RWPE2 (cell line): ENCODE measurements at regions not wholly inside any gene's neighbourhood (a gene's known extent, or its start where the extent isn't known, plus 50 kb on each side); places are given as distances from the start of the nearest gene placed in this dataset.

ENCODE experiments used
- ATAC-seq: fragments of 200-7000 bp; cut with Tn5 transposase; 3 replicates; pipeline ENCODE4 v1.9.1; 2021; ENCODE audit warnings: low read depth
- DNase-seq: peaks from one replicate; pipeline ENCODE4 v3.0.0-alpha.2; 2020; ENCODE audit warnings: low spot score
- H3K27ac ChIP-seq: fragments of 450-650 bp; 2 replicates; pipeline ENCODE4 v1.5.1; 2017; ENCODE audit warnings: mild to moderate bottlenecking; ENCODE audit not compliant: poor library complexity, severe bottlenecking
- H3K27me3 ChIP-seq: fragments of 250-450 bp; sonication (Bioruptor Pico); 2 replicates; pipeline ENCODE4 v1.5.1; 2021; ENCODE audit warnings: mild to moderate bottlenecking, moderate library complexity; ENCODE audit not compliant: insufficient read depth, poor library complexity, severe bottlenecking
- H3K36me3 ChIP-seq: fragments of 250-450 bp; sonication (Bioruptor Pico); 2 replicates; pipeline ENCODE4 v1.5.1; 2020; ENCODE audit warnings: low read depth, mild to moderate bottlenecking, moderate library complexity
- H3K4me1 ChIP-seq: fragments of 250-450 bp; sonication (Bioruptor Pico); 2 replicates; pipeline ENCODE4 v1.5.1; 2021; ENCODE audit warnings: mild to moderate bottlenecking, moderate library complexity; ENCODE audit not compliant: insufficient read depth, poor library complexity, severe bottlenecking
- H3K4me3 ChIP-seq: fragments of 250-450 bp; sonication (Bioruptor Pico); 2 replicates; pipeline ENCODE4 v1.5.1; 2021; ENCODE audit warnings: mild to moderate bottlenecking, moderate library complexity; ENCODE audit not compliant: severe bottlenecking
- H3K9me3 ChIP-seq: fragments of 250-450 bp; sonication (Bioruptor Pico); 2 replicates; pipeline ENCODE4 v1.5.1; 2021; ENCODE audit warnings: mild to moderate bottlenecking, moderate library complexity; ENCODE audit not compliant: severe bottlenecking
- CTCF ChIP-seq: fragments of 450-650 bp; IDR thresholded peaks from one replicate; pipeline ENCODE4 v1.5.1; 2017; ENCODE audit warnings: mild to moderate bottlenecking, moderate library complexity; ENCODE audit not compliant: poor library complexity, severe bottlenecking

DNA sequence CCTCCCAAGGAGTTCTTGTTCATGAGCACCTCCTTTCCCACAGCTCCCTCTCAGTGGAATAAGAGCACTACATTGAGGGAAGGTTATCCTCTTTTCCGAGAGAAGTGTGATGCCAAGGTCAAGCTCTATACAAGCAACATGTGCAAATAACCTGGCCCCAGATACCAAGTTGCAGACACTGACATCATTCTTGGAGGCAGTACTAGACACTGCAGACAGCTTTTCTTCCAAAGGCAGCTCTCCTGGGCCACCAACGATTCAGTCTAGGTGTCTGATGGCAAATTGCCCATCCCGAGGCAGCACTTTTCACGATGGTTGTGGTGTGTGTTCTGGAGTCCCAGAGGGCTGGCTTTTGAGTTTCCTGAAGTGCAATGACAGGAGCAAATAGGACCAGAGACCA lies 384.9 kb downstream of the TLL1 start:
- ATAC-seq = no peak

GRCh38 chr4:166259081-166259480 lies 386.0 kb downstream of the TLL1 start:
- DNase-seq (no peak), ATAC-seq (no peak)
- no peak for TF ChIP-seq CTCF
- no peaks in the 10 kb centered on the region for H3K9me3 ChIP-seq
- H3K27ac ChIP-seq = no peak overlapping the region
- H3K4me3 ChIP-seq = no peak overlapping the region
- no peaks in the 10 kb centered on the region for H3K36me3 ChIP-seq
- H3K27me3 ChIP-seq = no peaks in the 10 kb centered on the region
- H3K4me1 ChIP-seq = no peaks in the 10 kb centered on the region

More for the DNA sequence above, 384.9 kb downstream of the TLL1 start:
- Histone ChIP-seq H3K9me3 (no peaks in the 10 kb centered on the region), H3K36me3 (no peaks in the 10 kb centered on the region), H3K4me1 (no peaks in the 10 kb centered on the region), H3K27ac (no peak overlapping the region), H3K27me3 (no peaks in the 10 kb centered on the region), H3K4me3 (no peak overlapping the region)
- DNase-seq = no peak
- TF ChIP-seq CTCF = no peak

DNA sequence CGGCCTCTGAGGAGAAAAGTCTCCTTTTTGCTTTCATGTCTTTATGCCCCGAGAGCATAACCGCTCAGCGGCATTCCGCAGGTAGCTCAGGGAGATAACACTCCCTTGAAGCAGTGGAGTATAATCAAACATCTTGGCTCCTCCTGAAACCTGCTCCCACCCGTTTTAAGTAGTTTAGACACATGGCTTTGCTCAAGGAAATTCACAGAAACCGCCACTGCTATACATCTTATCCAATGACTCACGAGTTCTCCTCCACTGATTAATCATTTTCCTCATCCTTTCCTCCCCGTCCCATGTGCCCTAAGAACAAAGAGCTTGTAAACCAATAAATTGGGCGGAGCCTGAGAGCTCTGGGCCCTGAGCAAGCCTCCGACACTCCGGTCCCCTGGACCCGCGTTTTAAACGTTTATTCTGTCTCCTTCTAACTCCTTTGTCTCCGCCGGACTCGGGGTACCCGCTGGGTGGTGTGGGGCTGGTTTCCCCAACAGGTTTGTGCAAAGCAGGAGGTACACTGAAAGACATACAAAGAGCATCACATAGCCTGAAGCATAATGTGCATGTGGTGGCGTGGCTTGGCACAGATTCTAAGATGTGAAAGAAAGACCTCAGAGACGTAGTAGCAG lies 401.2 kb downstream of the TLL1 start:
- ATAC-seq (no peak), DNase-seq (no peak)
- Histone ChIP-seq H3K27ac (no peak overlapping the region), H3K9me3 (no peaks in the 10 kb centered on the region), H3K4me1 (no peaks in the 10 kb centered on the region), H3K36me3 (no peaks in the 10 kb centered on the region), H3K4me3 (no peak overlapping the region), H3K27me3 (no peaks in the 10 kb centered on the region)
- TF ChIP-seq CTCF = no peak

DNA sequence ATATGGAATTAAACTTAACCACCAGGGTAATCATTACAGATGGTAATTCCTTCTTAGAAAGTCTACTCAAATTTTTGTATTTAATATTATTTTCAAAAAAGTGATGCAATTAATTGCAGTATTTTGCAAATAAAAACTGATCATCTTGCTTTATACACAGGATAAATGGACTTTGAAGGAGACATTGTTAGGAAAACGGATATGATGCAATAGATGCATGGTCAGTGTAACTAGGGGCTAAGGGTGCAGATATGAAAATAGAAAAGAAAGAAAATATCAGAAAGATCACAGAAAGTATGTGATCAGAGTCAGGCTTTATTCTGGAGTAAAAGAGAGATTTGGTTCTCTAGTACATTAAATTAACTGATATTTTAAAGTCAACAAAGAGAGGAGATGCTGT lies 401.7 kb downstream of the TLL1 start:
- Histone ChIP-seq H3K27ac (no peak overlapping the region), H3K4me1 (no peaks in the 10 kb centered on the region), H3K9me3 (no peaks in the 10 kb centered on the region), H3K36me3 (no peaks in the 10 kb centered on the region), H3K27me3 (no peaks in the 10 kb centered on the region), H3K4me3 (no peak overlapping the region)
- no peak for ATAC-seq
- no peak for DNase-seq
- no peak for TF ChIP-seq CTCF

- H3K4me1 ChIP-seq = peaks cover 2% of the 10 kb centered on the region
- no peak overlapping the region for H3K4me3 ChIP-seq
- H3K27ac ChIP-seq = no peak overlapping the region
- no peaks in the 10 kb centered on the region for H3K36me3 ChIP-seq
- no peaks in the 10 kb centered on the region for H3K9me3 ChIP-seq
- no peak for TF ChIP-seq CTCF
- DNase-seq (no peak), ATAC-seq (no peak)
- no peaks in the 10 kb centered on the region for H3K27me3 ChIP-seq
Observed at GRCh38 chr4:166277401-166277800, 404.4 kb downstream of the TLL1 start.
